ENCODE measurements at regions not wholly inside any gene's neighbourhood (a gene's known extent, or its start where the extent isn't known, plus 50 kb on each side); places are given as distances from the start of the nearest gene placed in this dataset.

DNA sequence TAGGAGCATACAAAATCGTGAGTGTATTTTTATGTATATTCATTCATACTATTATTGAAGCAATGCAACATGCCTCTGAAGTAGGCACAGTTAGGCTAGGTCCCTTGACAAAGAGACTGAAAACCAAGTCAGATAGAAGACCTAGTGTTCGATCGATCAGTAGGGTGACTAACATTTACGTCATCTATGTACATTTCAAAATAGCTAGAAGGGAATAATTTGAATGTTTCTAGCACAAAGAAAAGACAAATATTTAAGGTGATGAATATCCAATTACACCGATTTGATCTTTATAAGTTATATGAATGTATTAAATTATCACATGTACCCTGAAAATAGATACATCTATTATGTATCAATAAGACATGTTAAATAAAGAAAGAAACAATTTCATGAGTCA is 610.1 kb downstream of the TOX3 start:
- peaks cover 3% of the 10 kb centered on the region for H3K27me3 ChIP-seq
- DNase-seq (ENCODE audit: low spot score) = no peak
- H3K79me2 ChIP-seq = no peaks in the 10 kb centered on the region
- no peak overlapping the region for H3K4me3 ChIP-seq
- no peak overlapping the region for H2AFZ ChIP-seq
- H3K4me2 ChIP-seq = no peak overlapping the region
- no peak for TF ChIP-seq EZH2phosphoT487 (IDR thresholded peaks at IDR 0.05; ENCODE audit: low read depth, severe bottlenecking, unreplicated experiment)
- TF ChIP-seq EZH2 (IDR thresholded peaks at IDR 0.05; ENCODE audit: borderline replicate concordance) = no peak
- TF ChIP-seq, protein P1, sequence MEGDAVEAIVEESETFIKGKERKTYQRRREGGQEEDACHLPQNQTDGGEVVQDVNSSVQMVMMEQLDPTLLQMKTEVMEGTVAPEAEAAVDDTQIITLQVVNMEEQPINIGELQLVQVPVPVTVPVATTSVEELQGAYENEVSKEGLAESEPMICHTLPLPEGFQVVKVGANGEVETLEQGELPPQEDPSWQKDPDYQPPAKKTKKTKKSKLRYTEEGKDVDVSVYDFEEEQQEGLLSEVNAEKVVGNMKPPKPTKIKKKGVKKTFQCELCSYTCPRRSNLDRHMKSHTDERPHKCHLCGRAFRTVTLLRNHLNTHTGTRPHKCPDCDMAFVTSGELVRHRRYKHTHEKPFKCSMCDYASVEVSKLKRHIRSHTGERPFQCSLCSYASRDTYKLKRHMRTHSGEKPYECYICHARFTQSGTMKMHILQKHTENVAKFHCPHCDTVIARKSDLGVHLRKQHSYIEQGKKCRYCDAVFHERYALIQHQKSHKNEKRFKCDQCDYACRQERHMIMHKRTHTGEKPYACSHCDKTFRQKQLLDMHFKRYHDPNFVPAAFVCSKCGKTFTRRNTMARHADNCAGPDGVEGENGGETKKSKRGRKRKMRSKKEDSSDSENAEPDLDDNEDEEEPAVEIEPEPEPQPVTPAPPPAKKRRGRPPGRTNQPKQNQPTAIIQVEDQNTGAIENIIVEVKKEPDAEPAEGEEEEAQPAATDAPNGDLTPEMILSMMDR (IDR thresholded peaks at IDR 0.05; ENCODE audit: poor library complexity) = no peak
- no peaks in the 10 kb centered on the region for H3K4me1 ChIP-seq (ENCODE audit: insufficient read depth)
- H3K9me3 ChIP-seq (ENCODE audit: low read depth) = no peaks in the 10 kb centered on the region
- no peaks in the 10 kb centered on the region for H3K36me3 ChIP-seq (replicated peaks; ENCODE audit: insufficient read depth, low read depth)
- no peak overlapping the region for H3K27ac ChIP-seq
- no peaks in the 10 kb centered on the region for H3K9me2 ChIP-seq (replicated peaks; ENCODE audit: insufficient read depth)
- WGBS (ENCODE audit: low lambda C conversion rate, missing lambda C conversion rate) = 92% methylated on average over 5 of the region's 5 CpGs
- H4K20me1 ChIP-seq (ENCODE audit: insufficient read depth, poor library complexity, severe bottlenecking) = no peaks in the 10 kb centered on the region

DNA sequence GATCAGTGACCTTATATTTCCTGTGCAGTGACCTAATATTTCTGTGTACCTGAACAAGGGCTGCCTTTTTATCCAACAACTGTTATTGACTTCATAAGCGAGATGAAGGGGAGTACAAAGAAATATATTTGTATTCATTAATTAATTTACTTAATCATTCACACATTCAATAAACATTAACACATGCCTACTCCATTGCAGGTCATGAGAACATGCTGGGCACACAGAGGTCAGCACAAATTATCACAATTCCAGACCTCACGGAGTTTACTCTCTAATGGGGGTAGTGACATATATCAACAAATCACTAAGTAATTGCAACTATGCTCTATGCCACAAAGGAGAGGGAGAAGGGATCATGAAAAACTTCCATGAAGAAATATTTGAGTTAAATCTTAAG is 614.6 kb downstream of the TOX3 start:
- no peak for DNase-seq (ENCODE audit: low spot score)
- Histone ChIP-seq H4K20me1 (ENCODE audit: insufficient read depth, poor library complexity, severe bottlenecking) (no peaks in the 10 kb centered on the region), H3K4me1 (ENCODE audit: insufficient read depth) (no peaks in the 10 kb centered on the region), H2AFZ (no peak overlapping the region), H3K4me3 (no peak overlapping the region), H3K9me3 (ENCODE audit: low read depth) (no peaks in the 10 kb centered on the region), H3K27ac (no peak overlapping the region), H3K36me3 (replicated peaks; ENCODE audit: insufficient read depth, low read depth) (no peaks in the 10 kb centered on the region), H3K9me2 (replicated peaks; ENCODE audit: insufficient read depth) (no peaks in the 10 kb centered on the region), H3K27me3 (peaks cover 3% of the 10 kb centered on the region), H3K79me2 (no peaks in the 10 kb centered on the region), H3K4me2 (no peak overlapping the region)
- WGBS (ENCODE audit: low lambda C conversion rate, missing lambda C conversion rate) = 85% methylated on average over 2 of the region's 2 CpGs
- TF ChIP-seq EZH2 (IDR thresholded peaks at IDR 0.05; ENCODE audit: borderline replicate concordance) = no peak
- TF ChIP-seq EZH2phosphoT487 (IDR thresholded peaks at IDR 0.05; ENCODE audit: low read depth, severe bottlenecking, unreplicated experiment) = no peak
- TF ChIP-seq, protein P1 (IDR thresholded peaks at IDR 0.05; ENCODE audit: poor library complexity) = no peak

DNA sequence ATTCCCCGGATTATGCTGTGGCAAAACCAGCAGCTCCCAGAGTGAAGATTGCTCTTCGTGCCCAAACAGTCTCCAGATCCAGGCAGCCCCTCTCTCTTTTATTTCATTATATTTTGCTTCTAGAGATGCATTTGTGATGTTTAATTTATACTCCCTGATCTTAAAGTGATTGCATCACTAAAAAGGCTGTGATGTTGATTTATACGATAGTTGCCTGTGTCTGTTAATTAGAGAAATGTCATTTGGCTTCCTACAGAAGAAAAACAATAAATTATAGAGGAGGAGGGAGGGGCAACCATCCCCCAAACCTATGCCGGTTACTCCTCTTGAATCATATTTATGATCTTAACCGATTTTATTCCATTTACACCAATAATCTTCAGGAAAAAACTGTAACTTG is 615.3 kb downstream of the TOX3 start:
- H3K4me3 ChIP-seq = no peak overlapping the region
- H3K9me2 ChIP-seq (replicated peaks; ENCODE audit: insufficient read depth) = no peaks in the 10 kb centered on the region
- peaks cover 3% of the 10 kb centered on the region for H3K27me3 ChIP-seq
- DNase-seq (ENCODE audit: low spot score) = no peak
- no peaks in the 10 kb centered on the region for H3K36me3 ChIP-seq (replicated peaks; ENCODE audit: insufficient read depth, low read depth)
- no peaks in the 10 kb centered on the region for H3K79me2 ChIP-seq
- TF ChIP-seq EZH2phosphoT487 (IDR thresholded peaks at IDR 0.05; ENCODE audit: low read depth, severe bottlenecking, unreplicated experiment) (no peak), EZH2 (IDR thresholded peaks at IDR 0.05; ENCODE audit: borderline replicate concordance) (no peak)
- TF ChIP-seq, protein P1 (IDR thresholded peaks at IDR 0.05; ENCODE audit: poor library complexity) = no peak
- no peak overlapping the region for H3K27ac ChIP-seq
- H3K4me2 ChIP-seq = no peak overlapping the region
- H4K20me1 ChIP-seq (ENCODE audit: insufficient read depth, poor library complexity, severe bottlenecking) = no peaks in the 10 kb centered on the region
- H3K4me1 ChIP-seq (ENCODE audit: insufficient read depth) = no peaks in the 10 kb centered on the region
- no peak overlapping the region for H2AFZ ChIP-seq
- H3K9me3 ChIP-seq (ENCODE audit: low read depth) = no peaks in the 10 kb centered on the region
- WGBS (ENCODE audit: low lambda C conversion rate, missing lambda C conversion rate) = 70% methylated on average over 5 of the region's 5 CpGs

DNA sequence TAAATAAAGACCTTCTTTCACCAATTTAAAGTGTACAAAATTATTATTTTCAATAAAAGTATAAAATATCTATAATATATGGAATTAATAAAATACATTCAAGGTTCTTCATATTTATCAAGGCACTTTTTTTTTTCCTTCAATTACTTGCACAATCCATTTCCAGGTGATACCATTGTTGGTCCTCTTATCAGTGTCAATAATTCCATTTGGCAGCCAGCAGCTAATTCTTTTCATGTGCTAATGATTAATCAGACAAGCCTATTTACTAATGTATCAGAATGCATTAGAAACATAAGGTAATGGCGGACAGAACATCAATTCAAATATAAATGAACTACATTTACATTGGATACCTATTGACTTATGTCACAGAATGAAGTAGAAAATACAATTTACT is 622.2 kb downstream of the TOX3 start:
- 63% methylated on average over 1 of the region's 1 CpG for WGBS (ENCODE audit: low lambda C conversion rate, missing lambda C conversion rate)
- Histone ChIP-seq H3K4me2 (no peak overlapping the region), H3K79me2 (no peaks in the 10 kb centered on the region), H4K20me1 (ENCODE audit: insufficient read depth, poor library complexity, severe bottlenecking) (no peaks in the 10 kb centered on the region), H3K36me3 (replicated peaks; ENCODE audit: insufficient read depth, low read depth) (no peaks in the 10 kb centered on the region), H3K4me1 (ENCODE audit: insufficient read depth) (no peaks in the 10 kb centered on the region), H2AFZ (no peak overlapping the region), H3K27ac (no peak overlapping the region), H3K4me3 (no peak overlapping the region), H3K9me3 (ENCODE audit: low read depth) (no peaks in the 10 kb centered on the region), H3K27me3 (peaks cover 3% of the 10 kb centered on the region), H3K9me2 (replicated peaks; ENCODE audit: insufficient read depth) (no peaks in the 10 kb centered on the region)
- no peak for TF ChIP-seq EZH2 (IDR thresholded peaks at IDR 0.05; ENCODE audit: borderline replicate concordance)
- TF ChIP-seq, protein P1 (IDR thresholded peaks at IDR 0.05; ENCODE audit: poor library complexity) = no peak
- no peak for TF ChIP-seq EZH2phosphoT487 (IDR thresholded peaks at IDR 0.05; ENCODE audit: low read depth, severe bottlenecking, unreplicated experiment)
- no peak for DNase-seq (ENCODE audit: low spot score)
